Natural killer cell (primary cell): ENCODE measurements at regions not wholly inside any gene's neighbourhood (a gene's known extent, or its start where the extent isn't known, plus 50 kb on each side); places are given as distances from the start of the nearest gene placed in this dataset.

Experiments
- ATAC-seq, 3 donors: fragments of 150-1000 bp in 2 of 3; fragments of 200-7000 bp in 1 of 3; cut with Tn5 transposase; 1 replicate in 1 of 3; 2 replicates in 2 of 3; pipeline ENCODE4 v1.10.0; 2021; ENCODE audit warnings: mild to moderate bottlenecking in 2 of 3, moderate library complexity in 2 of 3
- DNase-seq, 2 donors: peaks; one replicate each; pipeline versions ENCODE4 v3.0.0 to v3.0.0-alpha.2; 2013 to 2021; ENCODE audit warnings: mixed read lengths in 1 of 2
- H3K27ac ChIP-seq: one replicate; pipeline ENCODE4 v1.5.1; 2013; ENCODE audit warnings: mild to moderate bottlenecking, low read length
- H3K27me3 ChIP-seq: one replicate; pipeline ENCODE4 v1.6.1; 2013; ENCODE audit warnings: low read length; ENCODE audit not compliant: control insufficient read depth, insufficient read depth
- H3K36me3 ChIP-seq: one replicate; pipeline ENCODE4 v1.6.1; 2013; ENCODE audit warnings: low read length; ENCODE audit not compliant: control insufficient read depth, insufficient read depth
- H3K4me1 ChIP-seq: one replicate; pipeline ENCODE4 v1.6.1; 2013; ENCODE audit warnings: low read length; ENCODE audit not compliant: control insufficient read depth, insufficient read depth
- H3K4me3 ChIP-seq: one replicate; pipeline ENCODE4 v1.5.1; 2013; ENCODE audit warnings: low read length
- H3K9me3 ChIP-seq: one replicate; pipeline ENCODE4 v1.6.1; 2013; ENCODE audit warnings: low read length; ENCODE audit not compliant: control insufficient read depth, insufficient read depth
- H3K27ac Mint-ChIP-seq, 2 donors: one replicate each; pipeline ENCODE4 v1.8.0; 2022; ENCODE audit warnings: mild to moderate bottlenecking in 2 of 2, mixed read lengths in 2 of 2, moderate library complexity in 1 of 2
- H3K27me3 Mint-ChIP-seq, 2 donors: one replicate each; pipeline ENCODE4 v1.8.0; 2022; ENCODE audit warnings: low read depth in 2 of 2, mixed read lengths in 2 of 2
- H3K36me3 Mint-ChIP-seq: one replicate; pipeline ENCODE4 v1.8.0; 2022; ENCODE audit warnings: mixed read lengths
- H3K4me1 Mint-ChIP-seq, 2 donors: one replicate each; pipeline ENCODE4 v1.8.0; 2022; ENCODE audit warnings: mixed read lengths in 2 of 2
- H3K4me3 Mint-ChIP-seq: one replicate; pipeline ENCODE4 v1.8.0; 2022; ENCODE audit warnings: mild to moderate bottlenecking, moderate library complexity, mixed read lengths
- H3K9me3 Mint-ChIP-seq, 2 donors: one replicate each; pipeline ENCODE4 v1.8.0; 2022; ENCODE audit warnings: mixed read lengths in 2 of 2
- CTCF ChIP-seq: fragments of 200-600 bp; IDR thresholded peaks from one replicate; pipeline ENCODE4 v1.8.0; 2022; ENCODE audit warnings: antibody characterized with exemption
- WGBS: methylation state at CpG from one replicate; pipeline ENCODE4 v1.1.7; 2013; ENCODE audit warnings: missing lambda C conversion rate; ENCODE audit not compliant: insufficient coverage; 5-methylcytosine and 5-hydroxymethylcytosine counted together
- intact Hi-C: fragments of 100-400 bp; cut with micrococcal nuclease; formaldehyde crosslinking; loops from one replicate; pipeline ENCODE4 v1.14.2; 2022

GRCh38 chr7:25031432-25031831 is 51.5 kb upstream of the OSBPL3 start:
- no peak overlapping the region for H3K4me3 ChIP-seq
- Mint-ChIP-seq H3K4me3 (no peak overlapping the region), H3K27me3 (peaks cover 0 to 2% of the 10 kb centered on the region in 2 donors), H3K27ac (no peak overlapping the region), H3K4me1 (peaks cover 15 to 20% of the 10 kb centered on the region in 2 donors), H3K36me3 (no peaks in the 10 kb centered on the region), H3K9me3 (no peaks in the 10 kb centered on the region)
- intact Hi-C loops: no loop called here
- WGBS: 90% methylated on average over 1 of the region's 1 CpG
- H3K27me3 ChIP-seq: no peaks in the 10 kb centered on the region
- peaks cover 14% of the 10 kb centered on the region for H3K4me1 ChIP-seq
- ATAC-seq (no peak), DNase-seq (no peak)
- no peak for TF ChIP-seq CTCF
- no peak overlapping the region for H3K27ac ChIP-seq
- no peaks in the 10 kb centered on the region for H3K9me3 ChIP-seq
- H3K36me3 ChIP-seq: no peaks in the 10 kb centered on the region

GRCh38 chr7:25031007-25031406 is 51.0 kb upstream of the OSBPL3 start:
- H3K27ac Mint-ChIP-seq: no peak overlapping the region
- DNase-seq (no peak), ATAC-seq (no peak)
- intact Hi-C loops: no loop called here
- no peaks in the 10 kb centered on the region for H3K27me3 Mint-ChIP-seq
- TF ChIP-seq CTCF: no peak
- no peaks in the 10 kb centered on the region for H3K9me3 Mint-ChIP-seq
- 65% methylated on average over 6 of the region's 6 CpGs for WGBS
- peaks cover 15 to 20% of the 10 kb centered on the region in 2 donors for H3K4me1 Mint-ChIP-seq
- H3K4me3 Mint-ChIP-seq: no peak overlapping the region
- H3K4me1 ChIP-seq: peaks cover 14% of the 10 kb centered on the region
- H3K36me3 Mint-ChIP-seq: no peaks in the 10 kb centered on the region
- H3K4me3 ChIP-seq: no peak overlapping the region
- H3K27ac ChIP-seq: no peak overlapping the region
- H3K36me3 ChIP-seq: no peaks in the 10 kb centered on the region
- H3K9me3 ChIP-seq: no peaks in the 10 kb centered on the region
- H3K27me3 ChIP-seq: no peaks in the 10 kb centered on the region
